Globus pallidus (tissue), 1 donor: ENCODE measurements at regions not wholly inside any gene's neighbourhood (a gene's known extent, or its start where the extent isn't known, plus 50 kb on each side); places are given as distances from the start of the nearest gene placed in this dataset.
"Not testable (repeated sequence)": the region's sequence is repeated elsewhere in the genome, so short reads cannot be mapped to it uniquely, and the experiment has no call there.

Experiments
- DNase-seq: peaks from one replicate; pipeline ENCODE4 v3.0.0-alpha.2; 2015; ENCODE audit warnings: low spot score

DNA sequence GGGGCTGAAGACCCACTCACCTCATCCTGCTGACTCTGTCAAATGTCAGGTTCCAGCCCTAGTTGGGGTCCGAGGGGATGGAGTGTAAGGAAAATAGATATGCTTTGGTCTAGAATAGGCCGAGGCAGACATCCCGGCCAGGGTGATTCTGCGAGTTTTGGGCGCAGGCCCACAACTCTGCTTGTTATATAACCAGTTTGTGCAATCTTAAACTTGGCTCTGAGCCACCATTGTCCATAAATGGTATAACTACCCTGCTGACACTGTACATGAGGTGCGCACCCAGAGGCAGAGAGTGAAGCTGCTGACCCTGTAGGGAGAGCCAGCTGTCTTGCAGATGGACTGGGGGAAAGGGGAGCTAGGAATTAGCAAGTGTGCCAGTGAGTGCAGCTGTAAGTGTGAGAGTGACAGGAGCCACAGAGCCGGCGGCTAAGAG, 1388.8 kb downstream of the AMY1C start:
- DNase-seq, result no peak

DNA sequence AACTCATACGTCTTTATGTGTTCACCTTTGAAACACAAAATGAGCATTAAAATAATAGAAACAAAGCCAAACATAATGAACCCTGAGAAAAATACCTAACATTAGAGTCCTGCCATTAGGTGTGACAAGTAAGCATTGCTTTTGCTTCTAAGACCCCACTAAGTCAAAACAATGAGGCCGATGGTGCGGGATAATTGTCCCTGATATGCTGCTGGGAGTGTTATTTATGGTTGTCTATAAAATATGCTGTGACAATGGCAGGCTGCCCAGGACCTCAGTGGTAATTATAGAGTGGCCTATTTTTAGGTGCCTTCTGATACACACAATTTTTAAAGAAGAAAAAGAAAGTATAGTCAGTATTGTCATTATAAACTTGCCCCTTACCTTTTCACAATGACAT, 1423.1 kb downstream of the AMY1C start:
- DNase-seq, result no peak

DNA sequence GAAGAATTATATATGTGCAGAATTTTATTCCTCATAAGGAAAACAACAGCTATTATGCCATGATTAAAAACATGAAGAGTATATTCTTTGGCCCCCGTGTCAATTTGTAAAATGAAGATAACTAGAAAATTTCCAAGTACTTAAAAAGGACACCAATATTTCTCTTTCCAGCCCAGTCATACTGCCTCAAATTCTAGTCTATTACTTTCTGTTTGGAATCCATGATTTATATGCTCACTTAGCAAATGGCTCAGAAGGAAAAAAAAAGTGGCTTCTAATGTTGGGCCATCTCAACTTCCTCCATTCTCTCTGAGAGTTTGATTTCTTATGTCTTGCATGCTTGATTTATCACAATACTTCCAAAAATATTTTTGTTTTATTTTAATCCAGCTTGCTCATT, 1431.1 kb downstream of the AMY1C start:
- no peak for DNase-seq

DNA sequence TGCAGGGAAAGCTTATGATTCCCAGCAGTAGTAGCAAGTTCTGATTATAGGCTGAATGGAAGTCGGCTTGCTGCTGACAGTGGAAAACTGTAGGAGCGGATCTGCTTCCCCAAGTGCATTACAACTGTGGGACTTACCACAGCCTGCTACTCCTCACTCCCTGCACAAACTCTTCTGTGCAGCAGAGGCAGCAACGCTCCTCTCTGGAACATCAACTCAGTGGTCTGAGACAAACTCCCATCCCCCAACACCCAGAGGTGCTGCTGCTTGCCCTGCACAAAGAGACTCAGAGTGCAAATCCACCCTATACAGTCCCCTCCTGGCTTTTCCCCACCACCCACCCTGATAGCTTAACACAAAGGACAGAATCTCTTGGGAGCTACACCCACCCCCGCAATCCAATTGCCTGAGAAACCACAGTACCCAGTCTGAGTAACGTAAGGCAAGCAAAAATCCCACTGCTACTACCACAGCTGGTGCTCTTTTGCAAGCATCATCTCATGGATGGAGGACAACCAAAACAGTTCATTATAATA, 1455.2 kb downstream of the AMY1C start:
- no peak for DNase-seq

DNA sequence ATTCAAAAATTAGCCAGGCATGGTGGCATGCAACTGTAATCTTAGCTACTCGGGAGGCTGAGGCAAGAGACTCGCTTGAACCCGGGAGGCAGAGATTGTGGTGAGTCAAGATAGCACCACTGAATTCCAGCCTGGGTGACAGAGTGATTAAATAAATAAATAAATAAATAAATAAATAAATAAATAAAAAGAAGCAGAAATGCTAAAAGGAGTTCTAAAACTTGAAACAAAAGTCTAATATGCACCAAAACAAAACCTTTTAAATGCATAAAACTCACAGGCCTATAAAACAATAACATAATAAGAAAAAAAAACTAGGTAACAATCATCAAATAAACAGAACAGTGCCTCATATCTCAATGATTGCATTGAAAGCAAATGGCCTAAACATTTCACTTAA, 1458.9 kb downstream of the AMY1C start:
- DNase-seq, result no peak

DNA sequence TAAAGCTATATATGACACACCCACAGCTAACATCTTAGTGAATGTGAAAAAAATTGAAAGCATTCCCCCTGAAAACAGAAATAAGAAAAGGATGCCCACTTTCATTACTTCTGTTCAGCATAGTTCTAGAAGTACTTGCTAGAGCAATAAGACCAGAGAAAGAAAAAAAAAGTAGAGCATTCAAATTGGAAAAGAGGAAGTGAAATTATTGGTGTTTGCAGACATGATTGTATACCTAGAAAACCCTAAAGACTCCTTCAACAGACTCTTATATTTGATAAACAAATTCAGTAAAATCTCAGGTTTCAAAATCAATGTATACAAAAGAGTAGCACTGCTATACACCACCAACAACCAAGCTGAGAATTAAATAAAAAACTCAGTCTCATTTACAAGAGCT, 1461.0 kb downstream of the AMY1C start:
- DNase-seq, result no peak

DNA sequence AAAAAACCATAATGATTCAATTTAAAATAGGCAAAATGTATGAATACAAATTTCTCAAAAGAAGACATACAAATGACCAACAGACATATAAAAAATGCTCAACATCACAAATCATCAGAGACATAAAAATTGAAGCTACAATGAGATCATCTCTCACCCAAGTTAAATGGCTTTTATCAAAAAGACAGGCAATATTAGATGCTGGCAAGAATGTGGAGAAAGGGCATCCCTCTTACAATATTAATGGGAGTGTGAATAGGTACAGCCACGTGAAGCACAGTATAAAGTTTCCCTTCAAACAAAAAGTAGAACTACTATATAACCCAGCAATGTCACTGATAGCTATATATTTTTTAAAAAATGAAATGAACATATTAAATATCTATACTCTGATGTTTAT, 1481.7 kb downstream of the AMY1C start:
- DNase-seq, result no peak

DNA sequence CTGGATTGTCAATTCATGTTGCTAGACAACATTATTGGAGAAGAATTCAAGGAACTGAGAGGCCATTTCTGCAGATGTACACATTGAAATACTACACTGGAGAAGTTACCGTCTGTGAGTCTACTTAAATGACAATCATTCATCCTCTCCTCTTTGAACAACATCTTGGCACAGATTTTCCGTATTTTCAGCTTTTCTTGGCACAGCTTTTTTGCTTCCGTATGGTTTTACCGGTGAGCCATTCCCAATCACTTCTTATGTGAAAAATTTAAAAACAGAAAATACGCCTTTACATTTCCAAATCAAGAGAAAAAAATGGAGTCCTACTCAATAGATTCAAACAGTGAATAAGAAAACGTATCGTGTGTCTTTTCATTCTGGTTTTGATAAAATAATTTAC, 1493.7 kb downstream of the AMY1C start:
- DNase-seq, result no peak

DNA sequence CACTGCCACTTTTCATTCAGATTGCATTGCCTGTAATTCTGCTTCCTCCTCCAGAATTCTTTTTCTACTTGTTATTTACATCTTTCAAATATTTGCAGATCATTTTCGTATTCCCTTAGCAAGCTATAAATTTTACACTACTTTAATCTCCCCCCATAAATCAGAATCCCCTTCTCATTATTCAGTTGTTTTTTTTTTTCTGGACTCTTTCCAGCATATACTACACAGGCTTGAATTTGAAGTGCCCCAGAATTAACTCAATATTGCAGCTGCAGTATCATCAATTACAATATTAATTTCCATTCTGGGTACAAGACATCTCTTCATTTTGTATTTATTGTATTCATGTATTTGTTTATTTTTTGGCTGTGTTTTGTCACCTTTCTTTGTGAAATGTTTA, 1494.3 kb downstream of the AMY1C start:
- no peak for DNase-seq

DNA sequence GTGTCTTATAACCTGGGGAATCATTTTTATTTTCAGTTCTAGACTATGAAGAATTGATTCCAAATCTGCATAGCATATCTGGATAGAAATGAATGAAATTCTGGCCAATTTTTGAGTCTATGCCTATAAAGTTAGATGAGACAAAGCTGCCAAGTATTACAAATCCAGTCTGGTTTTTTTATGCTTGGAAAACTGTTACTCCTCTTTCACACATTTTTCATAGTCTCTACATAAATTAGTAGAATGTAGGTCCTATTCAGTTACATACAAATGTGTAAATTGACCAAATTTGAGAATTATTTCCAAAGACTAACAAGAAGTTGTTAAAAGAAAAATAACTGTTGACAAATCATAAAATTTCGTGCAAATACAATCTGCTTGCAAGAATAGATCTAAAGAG, 1505.2 kb downstream of the AMY1C start:
- DNase-seq, result no peak

DNA sequence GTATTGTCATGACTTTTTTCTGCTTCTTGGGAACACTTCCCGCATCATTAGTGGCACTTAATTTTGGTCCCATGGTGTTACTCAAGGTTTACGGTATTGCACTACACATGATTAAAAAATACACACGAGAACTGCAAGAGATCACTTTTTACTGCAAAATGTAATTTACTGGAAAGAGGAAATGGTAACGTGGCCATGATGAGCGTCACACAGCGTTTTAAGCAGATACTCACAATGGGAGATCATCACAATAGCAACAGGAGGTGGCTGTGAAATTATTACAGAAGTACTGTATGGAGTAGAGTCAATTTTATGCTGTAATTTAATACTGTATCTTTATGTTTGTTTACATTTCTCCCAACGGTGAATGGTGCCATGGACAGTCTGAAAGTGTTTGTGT, 1510.3 kb downstream of the AMY1C start:
- DNase-seq, result no peak

DNA sequence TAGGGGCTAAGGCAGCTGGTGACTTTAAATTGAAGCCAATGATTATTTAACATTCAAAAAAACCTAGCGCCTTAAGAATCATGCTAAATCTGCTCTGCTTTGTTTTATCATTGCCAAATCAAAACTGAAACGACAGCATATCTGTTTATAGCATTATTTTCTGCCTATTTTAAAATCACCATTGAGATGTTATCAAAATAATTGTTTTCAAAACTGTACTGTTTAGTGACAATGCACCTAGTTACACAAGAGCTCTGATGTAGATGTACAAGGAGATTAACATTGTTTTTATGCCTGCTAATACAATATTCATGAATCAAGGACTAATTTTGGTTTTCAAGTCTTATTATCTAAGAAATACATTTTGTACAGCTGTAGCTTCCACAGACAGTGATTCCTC, 1521.3 kb downstream of the AMY1C start:
- DNase-seq, result no peak

DNA sequence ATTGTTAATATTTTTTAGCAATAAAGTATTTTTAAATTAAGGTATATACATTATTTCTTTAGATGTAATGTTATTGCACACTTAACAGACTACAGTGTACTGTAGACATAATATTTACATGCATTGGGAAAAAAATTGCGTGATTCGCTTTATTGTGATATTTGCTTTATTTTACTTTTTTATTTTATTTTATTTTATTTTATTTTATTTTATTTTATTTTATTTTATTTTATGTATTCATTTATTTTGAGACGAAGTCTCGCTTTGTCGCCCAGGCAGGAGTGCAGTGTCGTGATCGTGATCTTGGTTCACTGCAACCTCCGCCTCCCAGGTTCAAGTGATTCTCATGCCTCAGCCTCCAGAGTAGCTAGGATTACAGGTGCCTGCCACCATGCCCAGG, 1522.7 kb downstream of the AMY1C start:
- DNase-seq, result not testable (repeated sequence)

DNA sequence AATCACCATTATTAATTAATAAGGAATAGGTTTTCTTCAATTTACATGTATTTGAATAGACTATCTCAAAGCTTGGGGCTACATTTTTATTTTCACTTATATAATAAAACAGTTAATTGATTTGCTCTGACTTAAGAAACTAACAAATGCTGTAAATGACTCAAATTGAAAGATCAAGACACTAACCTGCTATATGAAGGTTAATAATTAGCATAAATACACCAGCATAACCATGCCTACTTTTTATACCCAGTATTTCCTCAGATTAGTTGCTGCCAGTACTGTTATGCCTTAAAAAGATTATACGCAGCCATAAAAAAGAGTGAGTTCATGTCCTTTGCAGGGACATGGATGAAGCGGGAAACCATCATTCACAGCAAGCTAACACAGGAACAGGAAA, 1545.1 kb downstream of the AMY1C start:
- no peak for DNase-seq

DNA sequence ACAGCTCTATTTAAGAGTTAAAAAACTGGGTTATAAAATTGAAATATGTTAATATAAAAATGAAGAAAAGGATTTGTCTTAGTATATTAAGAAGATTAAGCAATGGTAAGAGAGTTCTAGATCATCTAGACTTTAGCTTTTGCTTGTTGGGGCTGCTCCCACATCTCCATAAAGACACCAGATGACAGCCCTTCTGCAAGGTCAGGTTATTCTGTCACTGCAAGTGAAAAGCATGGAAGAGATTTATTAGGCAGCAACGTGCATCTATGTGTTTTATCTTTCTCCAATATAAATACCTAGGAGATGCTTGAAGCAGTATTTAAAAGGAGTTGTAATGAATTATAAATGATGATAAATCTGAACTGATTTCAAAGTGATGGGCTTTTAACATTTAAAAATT, 1560.4 kb downstream of the AMY1C start:
- no peak for DNase-seq

DNA sequence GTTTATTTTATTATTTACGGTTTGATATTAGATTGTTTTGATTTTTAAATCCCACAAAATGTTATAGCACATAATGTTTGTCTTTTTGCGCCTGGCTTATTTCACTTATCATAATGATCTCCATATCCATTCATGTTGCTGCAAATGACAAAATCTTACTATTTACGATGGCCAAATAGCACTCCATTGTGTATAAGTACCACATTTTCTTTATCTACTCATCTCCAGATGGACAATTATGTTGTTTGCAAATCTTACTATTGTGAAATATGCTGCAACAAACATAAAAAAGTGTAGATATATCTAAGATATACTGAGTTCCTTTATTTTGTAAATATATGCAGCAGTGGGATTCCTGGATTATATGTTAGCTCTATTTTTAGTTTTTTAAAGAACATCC, 1568.3 kb downstream of the AMY1C start:
- DNase-seq, result no peak

DNA sequence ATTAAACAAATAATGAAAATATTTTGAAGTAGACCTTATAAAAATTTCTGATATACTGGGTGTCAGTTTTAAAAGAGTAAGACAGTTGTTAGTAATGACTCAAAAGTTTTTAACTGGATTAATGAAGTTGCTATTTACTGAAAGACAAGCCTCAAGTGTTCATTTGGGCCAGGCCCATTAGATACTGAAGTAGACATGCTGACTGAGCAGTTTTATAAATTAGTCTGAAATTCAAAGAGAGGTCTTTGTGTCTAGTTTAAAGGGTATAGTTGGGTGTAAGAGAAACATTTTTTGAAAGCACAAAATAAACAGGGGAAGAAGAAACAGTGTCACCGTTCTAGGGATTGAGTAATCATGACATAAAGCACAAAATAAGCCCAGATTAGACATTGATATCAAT, 1577.2 kb downstream of the AMY1C start:
- no peak for DNase-seq

DNA sequence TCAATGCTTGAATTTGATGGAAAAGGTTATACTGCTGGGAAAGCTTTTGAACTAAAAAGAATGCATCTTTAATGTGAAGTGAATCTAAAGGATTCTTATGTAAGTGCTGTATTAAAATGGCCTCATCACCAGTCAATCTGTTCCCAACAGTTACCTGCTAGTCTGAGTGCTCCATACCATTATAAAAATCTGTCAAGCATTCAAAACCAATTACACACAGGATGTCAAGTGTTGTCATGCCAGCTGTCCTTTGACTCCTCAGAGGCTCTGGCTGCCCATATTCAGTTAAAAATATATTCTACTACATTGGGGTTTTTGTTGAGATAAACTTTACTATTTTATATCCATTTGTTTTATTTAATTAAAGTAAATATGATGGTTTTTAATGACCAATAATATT, 1587.7 kb downstream of the AMY1C start:
- DNase-seq, result no peak

DNA sequence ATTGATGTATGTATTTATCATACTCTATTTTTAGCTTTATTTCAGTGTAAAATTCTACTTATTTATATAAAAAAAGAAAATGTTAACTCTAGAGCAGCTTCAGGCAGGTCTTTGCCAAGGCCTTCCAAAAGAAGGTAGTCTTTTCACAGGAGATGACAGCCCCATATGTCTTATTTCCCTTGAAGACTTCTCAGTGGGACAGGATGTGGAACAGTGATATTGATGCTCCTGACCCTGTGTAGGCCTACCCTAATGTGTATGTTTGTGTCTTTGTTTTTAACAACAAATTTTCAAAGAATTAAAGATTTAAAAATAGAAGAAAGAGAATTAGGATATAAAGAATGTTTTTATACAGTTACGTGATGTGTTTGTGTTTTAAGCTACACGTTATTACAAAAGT, 1593.6 kb downstream of the AMY1C start:
- no peak for DNase-seq

DNA sequence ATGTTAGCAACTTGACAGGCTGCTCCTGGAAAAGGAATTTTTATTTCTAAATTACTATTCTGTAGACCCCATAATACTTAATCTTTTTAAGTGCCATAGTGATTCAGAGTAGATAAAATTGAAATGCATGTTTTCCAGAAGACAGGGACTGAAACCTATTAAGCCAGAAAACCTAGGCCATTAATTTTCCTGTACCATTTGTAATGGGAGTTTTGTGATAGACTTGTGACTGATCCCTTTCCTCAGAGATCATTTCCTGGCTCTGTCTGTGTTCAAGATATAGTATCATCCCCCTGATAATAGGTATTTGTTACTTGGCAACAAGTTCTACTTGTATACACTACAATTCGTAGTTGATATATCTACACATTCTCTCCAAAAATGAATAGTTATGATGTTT, 1609.8 kb downstream of the AMY1C start:
- no peak for DNase-seq

DNA sequence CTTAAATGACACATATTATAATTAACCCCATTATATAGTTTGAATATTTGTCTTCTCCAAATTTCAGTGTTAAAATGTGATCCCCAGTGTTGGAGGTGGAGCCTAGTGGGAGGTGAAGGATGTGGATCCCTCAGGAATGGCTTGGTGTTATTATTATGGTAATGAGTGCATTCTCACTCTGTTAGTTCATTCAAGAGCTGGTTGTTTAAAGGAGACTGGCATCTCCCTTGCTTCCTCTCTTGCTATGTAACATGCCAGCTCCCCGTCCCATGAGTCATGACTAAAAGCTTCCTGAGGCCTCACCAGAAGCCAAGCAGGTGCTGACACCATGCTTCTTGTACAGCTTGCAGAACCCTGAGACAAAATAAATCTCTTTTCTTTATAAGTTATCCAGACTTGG, 1612.7 kb downstream of the AMY1C start:
- DNase-seq, result no peak

DNA sequence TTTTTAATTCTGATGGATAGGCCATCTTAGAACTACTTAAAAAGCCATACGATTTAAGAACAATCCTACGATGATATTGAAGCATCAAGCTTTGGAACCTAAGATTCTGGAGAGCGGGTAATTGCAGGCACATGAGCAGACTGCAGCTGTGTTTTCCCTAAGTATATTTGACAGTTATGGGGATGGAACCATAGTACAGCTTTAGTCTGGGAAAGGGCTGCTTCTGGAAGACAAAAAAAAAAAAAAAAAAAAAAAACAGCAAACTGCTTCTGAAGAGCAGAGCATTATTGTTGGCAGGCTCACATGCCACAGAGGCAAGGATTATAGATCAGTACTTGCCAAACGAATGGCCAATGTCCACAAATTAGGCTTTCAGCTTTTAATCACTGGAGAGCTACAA, 1618.7 kb downstream of the AMY1C start:
- no peak for DNase-seq

DNA sequence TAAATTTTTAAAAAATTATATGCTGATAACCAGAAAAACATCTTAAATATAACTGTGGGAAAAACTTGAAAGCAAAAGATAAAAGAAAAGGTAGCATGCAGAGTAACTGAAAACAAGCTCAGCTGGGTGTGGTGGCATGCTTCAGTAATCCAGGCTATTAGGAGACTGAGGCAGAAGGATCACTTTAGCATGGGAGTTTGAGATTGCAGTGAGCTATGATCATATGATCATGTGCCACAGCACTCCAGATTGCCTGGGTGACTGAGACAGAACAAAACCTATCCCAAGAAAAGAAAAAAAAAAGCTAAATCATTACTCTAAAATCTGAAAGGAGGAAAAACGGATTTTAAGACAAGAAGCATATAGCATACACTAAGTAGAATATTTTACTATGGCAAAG, 1624.0 kb downstream of the AMY1C start:
- DNase-seq, result no peak

DNA sequence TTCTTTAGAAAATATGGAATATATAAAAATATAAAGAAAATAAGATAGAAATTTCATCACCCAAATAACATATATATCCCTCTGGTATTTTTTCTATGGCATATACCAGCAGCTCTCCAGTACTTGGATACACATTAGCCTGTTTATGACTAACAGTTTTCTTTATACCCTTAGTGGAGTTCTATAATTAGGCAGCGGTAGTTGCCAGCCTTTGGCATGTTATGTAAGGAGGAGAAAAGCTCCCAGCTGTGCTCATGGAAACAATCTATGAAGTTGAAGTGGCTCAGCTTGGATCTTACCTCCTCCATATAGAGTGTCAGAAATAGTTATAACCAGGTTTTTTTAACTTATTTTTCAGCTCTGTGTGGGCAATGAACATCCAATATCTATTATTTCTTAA, 1636.8 kb downstream of the AMY1C start:
- no peak for DNase-seq

DNA sequence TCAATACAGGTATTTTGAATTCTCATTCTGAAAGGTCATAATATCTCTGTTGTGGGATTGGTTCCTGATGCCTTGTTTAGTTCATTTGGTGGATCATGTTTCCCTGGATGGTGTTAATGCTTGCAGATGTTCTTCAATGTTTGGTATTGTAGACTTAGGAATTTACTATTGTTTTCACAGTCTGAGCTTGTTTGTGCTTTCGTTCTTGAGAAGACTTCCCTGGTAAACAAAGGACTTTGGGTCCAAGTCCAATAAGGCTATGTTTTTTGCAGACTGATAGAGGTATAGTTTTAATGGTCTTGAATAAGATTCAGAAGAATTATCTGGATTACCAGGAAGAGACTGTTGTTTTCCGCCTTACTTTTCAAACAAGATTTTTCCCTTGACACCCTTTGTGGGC, 1646.3 kb downstream of the AMY1C start:
- no peak for DNase-seq
